ENCODE measurements at regions not wholly inside any gene's neighbourhood (a gene's known extent, or its start where the extent isn't known, plus 50 kb on each side); places are given as distances from the start of the nearest gene placed in this dataset.

DNA sequence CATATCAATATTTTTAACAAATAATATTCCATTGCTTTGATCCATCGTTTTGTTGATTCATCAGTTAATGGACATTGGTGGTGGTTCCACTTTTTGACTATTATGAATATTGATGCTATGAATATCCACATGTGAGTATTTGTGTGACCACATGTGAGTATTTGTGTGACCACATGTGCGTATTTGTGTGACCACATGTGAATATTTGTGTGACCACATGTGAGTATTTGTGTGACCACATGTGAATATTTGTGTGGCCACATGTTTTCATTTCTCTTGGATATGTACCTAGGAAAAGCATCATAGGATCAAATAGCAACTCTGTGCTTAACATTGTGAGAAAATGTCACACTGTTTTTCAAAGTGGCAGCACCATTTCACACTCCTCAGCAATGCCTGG is 433.6 kb upstream of the FRG1 start:
- no peak for TF ChIP-seq CTCF (conservative IDR thresholded peaks at IDR 0.05; ENCODE audit: low read depth, low read length)
- TF ChIP-seq EZH2 (IDR thresholded peaks at IDR 0.05; ENCODE audit: low read length, unreplicated experiment) = no peak
- TF ChIP-seq EZH2phosphoT487 (IDR thresholded peaks at IDR 0.05; ENCODE audit: borderline replicate concordance, low read length) = no peak

All from PC-3 (cell line).